DND-41 (cell line): ENCODE measurements at regions not wholly inside any gene's neighbourhood (a gene's known extent, or its start where the extent isn't known, plus 50 kb on each side); places are given as distances from the start of the nearest gene placed in this dataset.

ENCODE experiments used
- ATAC-seq: fragments of 200-7000 bp; cut with Tn5 transposase; 3 replicates; pipeline ENCODE4 v1.9.1; 2021; ENCODE audit warnings: low read depth; ENCODE audit not compliant: insufficient read depth
- DNase-seq: peaks from one replicate; pipeline ENCODE4 v3.0.0-alpha.2; 2020
- H2AFZ ChIP-seq: 2 replicates; pipeline ENCODE4 v1.6.0; 2012; ENCODE audit warnings: low read depth, low read length
- H3K27ac ChIP-seq: 2 replicates; pipeline ENCODE4 v1.5.1; 2012; ENCODE audit warnings: low read length, inconsistent platforms
- H3K27me3 ChIP-seq: fragments of 200-600 bp; sonication (generic); 2 replicates; pipeline ENCODE4 v1.6.0; 2012; ENCODE audit warnings: low read length, mild to moderate bottlenecking, inconsistent platforms; ENCODE audit not compliant: insufficient read depth, poor library complexity
- H3K36me3 ChIP-seq: 2 replicates; pipeline ENCODE4 v1.5.1; 2012; ENCODE audit warnings: low read length, inconsistent platforms; ENCODE audit not compliant: insufficient read depth
- H3K4me1 ChIP-seq: 2 replicates; pipeline ENCODE4 v1.5.1; 2012; ENCODE audit warnings: mild to moderate bottlenecking, low read length; ENCODE audit not compliant: insufficient read depth
- H3K4me2 ChIP-seq: 2 replicates; pipeline ENCODE4 v1.6.0; 2012; ENCODE audit warnings: mild to moderate bottlenecking, moderate library complexity, low read length, inconsistent platforms; ENCODE audit not compliant: insufficient read depth
- H3K4me3 ChIP-seq, 2 experiments: fragments of 200-600 bp in 1 of 2; shearing (Covaris generic) in 1 of 2; 2 replicates each; pipeline ENCODE4 v1.5.1; 2012 to 2016; ENCODE audit warnings: inconsistent platforms in 2 of 2, low read length in 2 of 2, mild to moderate bottlenecking in 2 of 2, low read depth in 1 of 2, moderate library complexity in 1 of 2
- H3K79me2 ChIP-seq: 2 replicates; pipeline ENCODE4 v1.6.0; 2012; ENCODE audit warnings: low read length, inconsistent platforms; ENCODE audit not compliant: insufficient read depth
- H3K9ac ChIP-seq: 2 replicates; pipeline ENCODE4 v1.6.0; 2012; ENCODE audit warnings: low read depth, mild to moderate bottlenecking, inconsistent platforms, low read length, moderate library complexity
- H3K9me3 ChIP-seq: 2 replicates; pipeline ENCODE4 v1.5.1; 2012; ENCODE audit warnings: low read length, moderate library complexity, mild to moderate bottlenecking, inconsistent platforms; ENCODE audit not compliant: insufficient read depth, severe bottlenecking
- H4K20me1 ChIP-seq: 2 replicates; pipeline ENCODE4 v1.6.0; 2012; ENCODE audit warnings: low read length; ENCODE audit not compliant: insufficient read depth
- EZH2 ChIP-seq: IDR thresholded peaks from 3 replicates; pipeline ENCODE4 v1.6.1; 2012; ENCODE audit warnings: borderline replicate concordance, low read depth, mild to moderate bottlenecking, moderate library complexity, low read length, inconsistent platforms; ENCODE audit not compliant: severe bottlenecking
- TF ChIP-seq, protein P1 (sequence below): IDR thresholded peaks from 2 replicates; pipeline ENCODE4 v1.5.1; 2012; ENCODE audit warnings: borderline replicate concordance, low read length, moderate library complexity, mild to moderate bottlenecking; ENCODE audit not compliant: poor library complexity, severe bottlenecking; ENCODE audit errors: extremely low read depth

DNA sequence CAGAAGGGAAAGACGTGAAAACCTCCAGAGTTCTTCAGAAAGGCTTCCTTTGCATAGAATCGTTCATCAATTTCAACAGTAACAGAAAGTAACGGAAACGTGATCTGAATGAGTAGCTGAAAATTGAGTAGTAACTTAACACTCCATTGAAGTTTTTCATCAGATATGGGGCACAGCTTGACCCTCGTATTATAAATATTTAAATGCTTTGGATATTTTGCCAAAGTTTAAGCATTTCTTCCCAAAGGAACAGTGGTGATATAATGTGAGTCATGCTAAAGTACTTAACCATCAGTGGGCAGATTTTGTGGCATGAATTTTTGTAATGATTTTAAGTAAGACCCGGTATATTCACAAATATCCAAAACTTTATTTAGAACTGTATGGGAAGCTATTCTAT is 67.4 kb upstream of the ADAMTS19 start:
- Histone ChIP-seq H3K36me3 (no peaks in the 10 kb centered on the region), H3K79me2 (no peaks in the 10 kb centered on the region), H3K9ac (no peak overlapping the region), H3K27ac (no peak overlapping the region), H2AFZ (no peak overlapping the region), H3K4me2 (no peak overlapping the region), H3K4me3 (no peak overlapping the region), H3K4me1 (no peaks in the 10 kb centered on the region), H3K27me3 (no peaks in the 10 kb centered on the region), H4K20me1 (no peaks in the 10 kb centered on the region), H3K9me3 (no peaks in the 10 kb centered on the region)
- TF ChIP-seq, protein P1, sequence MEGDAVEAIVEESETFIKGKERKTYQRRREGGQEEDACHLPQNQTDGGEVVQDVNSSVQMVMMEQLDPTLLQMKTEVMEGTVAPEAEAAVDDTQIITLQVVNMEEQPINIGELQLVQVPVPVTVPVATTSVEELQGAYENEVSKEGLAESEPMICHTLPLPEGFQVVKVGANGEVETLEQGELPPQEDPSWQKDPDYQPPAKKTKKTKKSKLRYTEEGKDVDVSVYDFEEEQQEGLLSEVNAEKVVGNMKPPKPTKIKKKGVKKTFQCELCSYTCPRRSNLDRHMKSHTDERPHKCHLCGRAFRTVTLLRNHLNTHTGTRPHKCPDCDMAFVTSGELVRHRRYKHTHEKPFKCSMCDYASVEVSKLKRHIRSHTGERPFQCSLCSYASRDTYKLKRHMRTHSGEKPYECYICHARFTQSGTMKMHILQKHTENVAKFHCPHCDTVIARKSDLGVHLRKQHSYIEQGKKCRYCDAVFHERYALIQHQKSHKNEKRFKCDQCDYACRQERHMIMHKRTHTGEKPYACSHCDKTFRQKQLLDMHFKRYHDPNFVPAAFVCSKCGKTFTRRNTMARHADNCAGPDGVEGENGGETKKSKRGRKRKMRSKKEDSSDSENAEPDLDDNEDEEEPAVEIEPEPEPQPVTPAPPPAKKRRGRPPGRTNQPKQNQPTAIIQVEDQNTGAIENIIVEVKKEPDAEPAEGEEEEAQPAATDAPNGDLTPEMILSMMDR, result no peak
- TF ChIP-seq EZH2, result no peak
- ATAC-seq (no peak), DNase-seq (no peak)

DNA sequence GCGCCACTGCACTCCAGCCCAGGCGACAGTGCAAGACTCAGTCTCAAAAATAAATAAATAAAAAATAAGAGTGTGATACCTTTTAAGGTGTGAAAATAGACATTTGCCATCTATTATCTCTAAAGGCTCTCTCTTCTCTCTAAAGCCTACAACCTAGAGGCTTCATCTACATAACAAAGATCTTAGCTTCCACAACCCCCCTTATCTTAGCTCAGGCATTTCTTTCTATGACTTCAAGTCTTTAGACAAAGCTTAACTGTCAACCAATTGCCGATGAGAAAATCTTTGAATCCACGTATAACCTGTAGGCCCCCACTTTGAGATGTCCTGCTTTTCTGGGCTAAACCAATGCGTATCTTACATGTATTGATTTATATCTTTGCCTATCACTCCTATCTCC is 64.9 kb upstream of the ADAMTS19 start:
- no peak overlapping the region for H3K27ac ChIP-seq
- H3K4me3 ChIP-seq, result no peak overlapping the region

DNA sequence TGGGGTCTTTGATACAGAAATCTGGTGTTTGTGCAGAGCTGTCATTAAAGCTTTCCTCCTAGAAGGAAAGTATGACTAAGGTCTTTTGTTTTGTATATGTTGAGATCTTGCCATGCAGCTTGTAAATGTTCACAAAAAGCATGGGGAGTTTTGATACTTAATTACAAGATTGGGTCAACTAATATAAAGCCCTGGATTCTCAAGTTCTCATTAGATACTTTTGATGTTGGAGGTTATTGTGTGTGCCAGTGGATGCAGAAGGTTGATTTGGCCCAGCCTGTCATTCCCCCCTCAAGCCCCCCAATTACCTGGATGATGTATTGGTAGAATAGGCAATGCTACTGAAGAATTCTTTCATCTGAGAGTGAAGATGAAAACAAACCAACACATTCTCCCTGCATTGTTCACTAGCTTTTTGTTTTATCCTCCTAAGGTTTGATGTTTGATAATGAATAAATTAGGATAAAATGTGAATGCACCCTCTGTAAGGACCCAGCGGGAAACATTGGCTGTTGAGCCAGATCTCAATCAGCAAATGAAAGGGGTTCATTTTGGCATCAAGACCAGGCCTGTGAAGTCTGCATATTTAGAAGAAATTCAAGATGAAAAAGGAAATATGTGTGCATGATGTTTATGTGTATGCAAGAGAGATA is 61.9 kb upstream of the ADAMTS19 start:
- no peak overlapping the region for H3K4me2 ChIP-seq
- ATAC-seq, result no peak

More for the DNA sequence above, 64.9 kb upstream of the ADAMTS19 start:
- Histone ChIP-seq H2AFZ (no peak overlapping the region), H3K4me2 (no peak overlapping the region), H3K9ac (no peak overlapping the region), H4K20me1 (no peaks in the 10 kb centered on the region), H3K4me1 (no peaks in the 10 kb centered on the region), H3K9me3 (no peaks in the 10 kb centered on the region), H3K79me2 (no peaks in the 10 kb centered on the region), H3K27me3 (no peaks in the 10 kb centered on the region), H3K36me3 (no peaks in the 10 kb centered on the region)
- DNase-seq, result no peak
- TF ChIP-seq EZH2, result no peak
- TF ChIP-seq, protein P1, result no peak
- ATAC-seq, result no peak

More for the DNA sequence above, 61.9 kb upstream of the ADAMTS19 start:
- no peaks in the 10 kb centered on the region for H3K79me2 ChIP-seq
- no peak overlapping the region for H2AFZ ChIP-seq
- no peak overlapping the region for H3K27ac ChIP-seq
- no peaks in the 10 kb centered on the region for H3K27me3 ChIP-seq
- TF ChIP-seq, protein P1, result no peak
- no peak for TF ChIP-seq EZH2
- no peak overlapping the region for H3K9ac ChIP-seq
- no peaks in the 10 kb centered on the region for H4K20me1 ChIP-seq
- no peaks in the 10 kb centered on the region for H3K9me3 ChIP-seq
- DNase-seq, result no peak
- H3K4me3 ChIP-seq, result no peak overlapping the region
- no peaks in the 10 kb centered on the region for H3K36me3 ChIP-seq
- no peaks in the 10 kb centered on the region for H3K4me1 ChIP-seq
